Kidney epithelial cell (primary cell): ENCODE measurements at regions not wholly inside any gene's neighbourhood (a gene's known extent, or its start where the extent isn't known, plus 50 kb on each side); places are given as distances from the start of the nearest gene placed in this dataset.

Experiments
- DNase-seq: peaks from one replicate; pipeline ENCODE4 v3.0.0-alpha.2; 2010; ENCODE audit warnings: low read depth
- H3K27me3 ChIP-seq: 2 replicates; pipeline ENCODE4 v1.6.0; 2011; ENCODE audit warnings: low read length; ENCODE audit not compliant: control insufficient read depth, insufficient read depth
- H3K36me3 ChIP-seq: 2 replicates; pipeline ENCODE4 v1.5.1; 2011; ENCODE audit warnings: low read length; ENCODE audit not compliant: control insufficient read depth, insufficient read depth
- H3K4me3 ChIP-seq: 2 replicates; pipeline ENCODE4 v1.5.1; 2011; ENCODE audit warnings: low read depth, mild to moderate bottlenecking, control low read depth, low read length
- CTCF ChIP-seq: IDR thresholded peaks from 2 replicates; pipeline ENCODE4 v1.5.1; 2011; ENCODE audit warnings: mild to moderate bottlenecking, moderate library complexity, low read length, control low read depth, inconsistent platforms; ENCODE audit not compliant: insufficient read depth, poor library complexity, severe bottlenecking

DNA sequence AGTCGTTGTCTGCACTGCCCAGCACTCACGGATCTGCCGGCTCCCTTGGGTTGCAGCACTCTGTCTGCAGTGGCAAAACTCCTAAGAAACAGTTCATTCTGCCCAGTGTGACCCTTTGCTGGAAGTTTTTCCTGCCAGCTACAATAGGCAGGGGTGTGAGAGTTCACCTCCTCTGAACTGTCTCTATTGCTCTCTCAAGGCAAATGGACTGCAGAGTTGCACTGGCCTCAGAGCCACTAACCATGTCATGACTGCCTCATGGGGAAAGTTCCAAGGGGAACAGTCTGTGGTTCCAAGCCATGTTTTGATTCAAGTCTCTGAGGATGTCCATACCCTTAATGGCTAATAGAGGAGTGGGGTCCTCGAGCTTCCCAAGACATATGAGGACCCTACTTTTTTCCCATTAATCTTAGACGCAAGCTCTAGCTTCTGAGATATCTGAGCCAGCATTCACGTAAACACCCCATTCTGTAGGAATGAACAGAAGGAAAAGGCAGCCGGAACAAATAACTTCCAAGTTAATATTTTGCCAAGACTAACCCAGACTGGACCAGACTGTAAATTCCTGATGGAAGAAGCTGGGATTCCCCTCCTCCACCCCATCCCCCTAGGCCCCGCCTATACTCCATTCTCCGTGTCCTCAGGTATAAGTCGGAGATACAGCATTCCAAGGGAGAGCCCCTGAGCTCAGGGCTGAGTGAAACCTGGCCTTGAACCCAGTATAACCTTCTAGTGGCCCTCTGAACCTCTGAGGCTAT is 93.8 kb upstream of the AKT3 start:
- H3K4me3 ChIP-seq: no peak overlapping the region
- no peak for TF ChIP-seq CTCF
- no peaks in the 10 kb centered on the region for H3K36me3 ChIP-seq
- DNase-seq: no peak
- H3K27me3 ChIP-seq: no peaks in the 10 kb centered on the region

- no peak overlapping the region for H3K4me3 ChIP-seq
- H3K36me3 ChIP-seq: no peaks in the 10 kb centered on the region
- no peak for DNase-seq
- no peak for TF ChIP-seq CTCF
- H3K27me3 ChIP-seq: no peaks in the 10 kb centered on the region
Observed at GRCh38 chr1:243942196-243943150, 92.4 kb upstream of the AKT3 start.

DNA sequence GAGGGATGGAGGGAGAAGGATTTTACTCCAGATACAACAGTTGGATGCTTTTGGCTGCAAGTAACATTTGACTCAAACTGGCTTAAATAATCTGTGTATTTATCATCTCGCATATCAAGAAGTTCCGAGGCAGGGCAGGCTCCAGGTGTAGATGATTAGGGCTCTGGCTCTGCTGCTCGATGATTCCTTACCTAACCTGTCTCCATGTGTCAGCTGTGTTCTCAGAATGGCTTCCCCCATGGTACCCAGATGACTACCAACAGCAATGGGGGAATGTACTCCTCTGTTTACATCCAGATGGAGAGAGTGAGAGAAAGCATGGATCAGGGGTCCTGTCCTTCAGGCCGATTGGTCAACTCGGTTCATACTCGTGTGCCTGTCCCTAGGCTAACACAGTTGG is 90.4 kb upstream of the AKT3 start:
- no peaks in the 10 kb centered on the region for H3K27me3 ChIP-seq
- no peak for DNase-seq
- no peak overlapping the region for H3K4me3 ChIP-seq
- H3K36me3 ChIP-seq: no peaks in the 10 kb centered on the region
- TF ChIP-seq CTCF: no peak

GRCh38 chr1:243939167-243939848 is 89.3 kb upstream of the AKT3 start:
- H3K4me3 ChIP-seq: no peak overlapping the region
- H3K27me3 ChIP-seq: no peaks in the 10 kb centered on the region
- DNase-seq: no peak
- no peak for TF ChIP-seq CTCF
- H3K36me3 ChIP-seq: no peaks in the 10 kb centered on the region

- no peaks in the 10 kb centered on the region for H3K27me3 ChIP-seq
- no peak for DNase-seq
- H3K36me3 ChIP-seq: no peaks in the 10 kb centered on the region
- no peak for TF ChIP-seq CTCF
- no peak overlapping the region for H3K4me3 ChIP-seq
Observed at GRCh38 chr1:243938208-243938607, 88.2 kb upstream of the AKT3 start.
